Parathyroid adenoma (tissue), 2 donors: ENCODE measurements at regions not wholly inside any gene's neighbourhood (a gene's known extent, or its start where the extent isn't known, plus 50 kb on each side); places are given as distances from the start of the nearest gene placed in this dataset.
"Not testable (repeated sequence)": the region's sequence is repeated elsewhere in the genome, so short reads cannot be mapped to it uniquely, and the experiment has no call there.

Experiments used
- H2AFZ ChIP-seq: fragments of 300-600 bp; sonication (generic); one replicate; pipeline ENCODE4 v1.7.0; 2017; ENCODE audit warnings: antibody characterized with exemption, mild to moderate bottlenecking
- H3K27ac ChIP-seq: fragments of 300-600 bp; sonication (generic); one replicate; pipeline ENCODE4 v1.7.0; 2017
- H3K27me3 ChIP-seq: fragments of 300-600 bp; sonication (generic); one replicate; pipeline ENCODE4 v1.7.0; 2017; ENCODE audit warnings: low read length; ENCODE audit not compliant: control insufficient read depth, insufficient read depth
- H3K36me3 ChIP-seq: fragments of 300-600 bp; sonication (generic); one replicate; pipeline ENCODE4 v1.7.0; 2017; ENCODE audit warnings: low read length; ENCODE audit not compliant: control insufficient read depth, insufficient read depth
- H3K4me1 ChIP-seq: fragments of 300-600 bp; sonication (generic); one replicate; pipeline ENCODE4 v1.7.0; 2017; ENCODE audit warnings: control low read depth
- H3K4me2 ChIP-seq: fragments of 300-600 bp; sonication (generic); one replicate; pipeline ENCODE4 v1.7.0; 2017; ENCODE audit warnings: low read length
- H3K4me3 ChIP-seq: fragments of 300-600 bp; sonication (generic); one replicate; pipeline ENCODE4 v1.7.0; 2017; ENCODE audit warnings: low read depth, low read length
- H3K79me2 ChIP-seq: fragments of 300-600 bp; sonication (generic); one replicate; pipeline ENCODE4 v1.7.0; 2017; ENCODE audit warnings: control low read depth
- H3K9ac ChIP-seq: fragments of 300-600 bp; sonication (generic); one replicate; pipeline ENCODE4 v1.7.0; 2017; ENCODE audit warnings: mild to moderate bottlenecking
- H3K9me3 ChIP-seq: fragments of 300-600 bp; sonication (generic); one replicate; pipeline ENCODE4 v1.7.0; 2017; ENCODE audit warnings: low read length; ENCODE audit not compliant: control insufficient read depth
- TF ChIP-seq, protein P1 (sequence below): fragments of 300-600 bp; sonication (generic); IDR thresholded peaks from one replicate; pipeline ENCODE4 v1.7.0; 2017; ENCODE audit warnings: antibody characterized with exemption, mild to moderate bottlenecking
- donor health status: primary hyperparathyroidism.

DNA sequence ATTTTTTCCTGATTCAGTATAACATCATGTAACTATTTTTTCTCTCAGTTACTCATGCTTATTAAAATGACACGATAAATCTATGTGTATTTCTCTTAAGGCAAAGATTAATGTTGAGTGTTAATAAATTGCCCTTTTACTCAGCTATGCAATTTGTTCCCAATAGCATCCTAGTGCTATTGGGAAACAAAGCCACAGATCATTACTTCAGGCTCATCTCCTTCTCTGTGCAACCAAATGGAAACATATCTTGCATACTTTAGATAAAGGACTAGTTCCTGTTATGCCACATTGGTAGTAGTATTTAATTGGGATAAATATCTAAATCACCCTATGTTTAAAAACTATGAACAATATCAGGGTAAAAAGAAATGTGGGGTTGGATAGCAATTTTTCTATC, 106.2 kb downstream of the PLPPR4 start:
- Histone ChIP-seq H3K4me3 (no peak overlapping the region), H3K36me3 (no peaks in the 10 kb centered on the region), H3K27ac (no peak overlapping the region), H3K9ac (no peak overlapping the region), H3K9me3 (no peaks in the 10 kb centered on the region), H3K4me2 (no peak overlapping the region), H3K27me3 (no peaks in the 10 kb centered on the region), H2AFZ (no peak overlapping the region), H3K4me1 (no peaks in the 10 kb centered on the region), H3K79me2 (no peaks in the 10 kb centered on the region)
- TF ChIP-seq, protein P1, sequence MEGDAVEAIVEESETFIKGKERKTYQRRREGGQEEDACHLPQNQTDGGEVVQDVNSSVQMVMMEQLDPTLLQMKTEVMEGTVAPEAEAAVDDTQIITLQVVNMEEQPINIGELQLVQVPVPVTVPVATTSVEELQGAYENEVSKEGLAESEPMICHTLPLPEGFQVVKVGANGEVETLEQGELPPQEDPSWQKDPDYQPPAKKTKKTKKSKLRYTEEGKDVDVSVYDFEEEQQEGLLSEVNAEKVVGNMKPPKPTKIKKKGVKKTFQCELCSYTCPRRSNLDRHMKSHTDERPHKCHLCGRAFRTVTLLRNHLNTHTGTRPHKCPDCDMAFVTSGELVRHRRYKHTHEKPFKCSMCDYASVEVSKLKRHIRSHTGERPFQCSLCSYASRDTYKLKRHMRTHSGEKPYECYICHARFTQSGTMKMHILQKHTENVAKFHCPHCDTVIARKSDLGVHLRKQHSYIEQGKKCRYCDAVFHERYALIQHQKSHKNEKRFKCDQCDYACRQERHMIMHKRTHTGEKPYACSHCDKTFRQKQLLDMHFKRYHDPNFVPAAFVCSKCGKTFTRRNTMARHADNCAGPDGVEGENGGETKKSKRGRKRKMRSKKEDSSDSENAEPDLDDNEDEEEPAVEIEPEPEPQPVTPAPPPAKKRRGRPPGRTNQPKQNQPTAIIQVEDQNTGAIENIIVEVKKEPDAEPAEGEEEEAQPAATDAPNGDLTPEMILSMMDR: no peak

DNA sequence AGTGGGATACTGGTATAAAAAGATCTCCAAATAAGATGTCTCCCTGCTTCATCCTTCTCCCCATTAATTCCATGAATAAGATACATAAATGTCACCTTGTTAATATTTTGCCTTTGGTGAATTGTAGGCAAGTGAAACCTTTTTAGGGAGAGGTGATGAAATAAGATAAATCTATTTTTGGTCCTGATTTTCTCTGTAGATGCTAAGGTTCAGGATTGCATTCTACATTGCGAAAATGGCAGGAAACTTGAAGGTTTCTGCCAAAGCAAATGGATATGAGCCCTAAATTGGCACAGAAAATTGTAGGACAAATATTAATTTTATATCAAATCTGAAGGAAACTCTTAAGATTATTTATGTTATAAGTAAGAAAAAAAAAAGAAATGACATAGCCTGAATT, 107.1 kb downstream of the PLPPR4 start:
- no peaks in the 10 kb centered on the region for H3K36me3 ChIP-seq
- no peak overlapping the region for H3K9ac ChIP-seq
- no peaks in the 10 kb centered on the region for H3K79me2 ChIP-seq
- no peak overlapping the region for H3K27ac ChIP-seq
- H3K27me3 ChIP-seq: no peaks in the 10 kb centered on the region
- no peak overlapping the region for H2AFZ ChIP-seq
- H3K9me3 ChIP-seq: no peaks in the 10 kb centered on the region
- H3K4me2 ChIP-seq: no peak overlapping the region
- TF ChIP-seq, protein P1: no peak
- H3K4me1 ChIP-seq: no peaks in the 10 kb centered on the region
- H3K4me3 ChIP-seq: no peak overlapping the region

DNA sequence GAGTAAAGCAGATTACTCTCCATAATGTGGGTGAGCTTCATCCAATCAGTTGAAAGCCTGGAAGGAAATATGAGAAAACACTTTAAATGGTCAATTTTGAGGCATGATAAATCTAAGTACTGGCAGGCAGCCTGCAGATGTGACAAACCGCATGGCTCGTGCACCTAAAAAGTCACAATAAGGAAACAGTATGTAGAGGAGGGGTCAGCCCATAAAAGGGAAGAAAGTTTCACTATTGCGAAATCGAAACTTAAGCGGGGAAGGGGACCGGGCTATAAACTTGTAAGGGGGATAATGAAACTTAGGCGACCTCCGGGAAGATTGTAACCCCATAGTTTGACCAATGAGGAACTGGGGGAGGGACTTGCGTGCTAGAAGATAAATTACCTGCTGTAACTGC, 109.8 kb downstream of the PLPPR4 start:
- no peak overlapping the region for H3K27ac ChIP-seq
- no peak overlapping the region for H2AFZ ChIP-seq
- H3K9ac ChIP-seq: no peak overlapping the region
- TF ChIP-seq, protein P1: no peak
- H3K27me3 ChIP-seq: no peaks in the 10 kb centered on the region
- no peak overlapping the region for H3K4me3 ChIP-seq
- H3K9me3 ChIP-seq: no peaks in the 10 kb centered on the region
- no peaks in the 10 kb centered on the region for H3K36me3 ChIP-seq
- H3K4me2 ChIP-seq: no peak overlapping the region
- no peaks in the 10 kb centered on the region for H3K79me2 ChIP-seq
- no peaks in the 10 kb centered on the region for H3K4me1 ChIP-seq

DNA sequence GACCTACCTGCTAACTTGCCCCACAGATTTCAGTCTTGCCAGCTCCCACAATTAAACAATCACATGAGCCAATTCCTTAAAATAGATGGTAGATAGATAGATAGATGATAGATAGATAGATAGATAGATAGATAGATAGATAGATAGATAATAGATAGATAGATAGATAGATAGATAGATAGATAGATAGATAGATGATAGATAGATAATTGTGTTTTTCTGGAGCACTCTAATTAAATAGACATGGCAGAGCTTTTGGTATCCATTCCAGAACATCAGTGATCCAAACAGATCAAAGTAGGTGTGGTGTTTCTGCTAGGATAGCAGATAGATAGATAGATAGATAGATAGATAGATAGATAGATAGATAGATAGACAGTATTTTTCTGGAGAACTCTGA, 110.4 kb downstream of the PLPPR4 start:
- H3K79me2 ChIP-seq, H3K4me2 ChIP-seq, H3K4me1 ChIP-seq, H3K4me3 ChIP-seq, H3K27me3 ChIP-seq, H3K9ac ChIP-seq, H2AFZ ChIP-seq, H3K27ac ChIP-seq, H3K9me3 ChIP-seq, H3K36me3 ChIP-seq: not testable (repeated sequence)

DNA sequence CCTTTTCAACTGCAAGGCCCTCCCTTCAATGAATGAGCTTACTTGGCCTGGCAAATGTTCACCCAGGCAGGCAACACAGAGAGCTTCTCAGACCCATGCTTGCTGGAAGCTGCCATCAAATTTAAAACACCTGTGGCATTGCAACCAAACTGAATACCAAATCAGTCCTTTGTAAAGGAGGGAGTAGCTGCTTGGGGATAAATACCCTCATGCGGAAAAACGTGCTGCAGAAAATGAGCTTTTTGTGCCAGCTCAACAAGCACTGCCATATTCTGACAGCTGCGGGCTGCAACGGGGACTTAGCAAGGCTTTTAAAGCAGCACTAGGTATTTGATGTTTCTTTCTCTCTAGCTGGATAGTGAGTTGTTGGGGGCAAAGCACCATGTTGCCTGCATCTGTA, 119.7 kb downstream of the PLPPR4 start:
- Histone ChIP-seq H3K9me3 (no peaks in the 10 kb centered on the region), H3K27me3 (no peaks in the 10 kb centered on the region), H3K36me3 (no peaks in the 10 kb centered on the region), H2AFZ (no peak overlapping the region), H3K27ac (no peak overlapping the region), H3K79me2 (no peaks in the 10 kb centered on the region), H3K4me3 (no peak overlapping the region), H3K9ac (no peak overlapping the region), H3K4me2 (no peak overlapping the region), H3K4me1 (no peaks in the 10 kb centered on the region)
- TF ChIP-seq, protein P1: no peak
